Activated CD4-positive, alpha-beta T cell treated with anti-CD3 and anti-CD28 coated beads, Interleukin-2, Interleukin-4, amounts not matched to agents 100 ng/mL and 50 ng/mL, durations not matched to agents 16 hours and 8 hours (primary cell): ENCODE measurements at regions not wholly inside any gene's neighbourhood (a gene's known extent, or its start where the extent isn't known, plus 50 kb on each side); places are given as distances from the start of the nearest gene placed in this dataset.

Source experiments
- DNase-seq: peaks from one replicate; pipeline ENCODE4 v3.0.0-alpha.2; 2020; ENCODE audit warnings: low spot score

- DNase-seq: no peak
Measured at GRCh38 chr20:57970856-57971255, 257.6 kb downstream of the ANKRD60 start.

GRCh38 chr20:57970116-57970515 lies 258.3 kb downstream of the ANKRD60 start:
- no peak for DNase-seq

GRCh38 chr20:57968120-57968519 lies 258.3 kb upstream of the PMEPA1 start:
- no peak for DNase-seq

GRCh38 chr20:57967364-57967763 lies 257.5 kb upstream of the PMEPA1 start:
- DNase-seq: no peak

- DNase-seq: no peak
Measured at GRCh38 chr20:57966620-57967019, 256.8 kb upstream of the PMEPA1 start.

- DNase-seq: no peak
Measured at GRCh38 chr20:57965441-57965840, 255.6 kb upstream of the PMEPA1 start.

- no peak for DNase-seq
Measured at GRCh38 chr20:57964011-57964862, 254.4 kb upstream of the PMEPA1 start.

GRCh38 chr20:57960803-57961575 lies 251.2 kb upstream of the PMEPA1 start:
- no peak for DNase-seq

- DNase-seq: no peak
Measured at GRCh38 chr20:57959589-57959988, 249.8 kb upstream of the PMEPA1 start.

GRCh38 chr20:57959018-57959417 lies 249.2 kb upstream of the PMEPA1 start:
- no peak for DNase-seq

GRCh38 chr20:57958050-57958420 lies 248.2 kb upstream of the PMEPA1 start:
- DNase-seq: no peak

- DNase-seq: no peak
Measured at GRCh38 chr20:57957411-57958049, 247.7 kb upstream of the PMEPA1 start.

GRCh38 chr20:57953638-57954037 lies 243.8 kb upstream of the PMEPA1 start:
- DNase-seq: no peak

GRCh38 chr20:57952136-57952535 lies 242.3 kb upstream of the PMEPA1 start:
- no peak for DNase-seq

GRCh38 chr20:57951549-57951948 lies 241.7 kb upstream of the PMEPA1 start:
- DNase-seq: no peak

GRCh38 chr20:57950764-57951485 lies 241.1 kb upstream of the PMEPA1 start:
- DNase-seq: no peak

GRCh38 chr20:57948180-57948955 lies 238.6 kb upstream of the PMEPA1 start:
- DNase-seq: no peak

- no peak for DNase-seq
Measured at GRCh38 chr20:57947421-57948179, 237.8 kb upstream of the PMEPA1 start.

- no peak for DNase-seq
Measured at GRCh38 chr20:57946559-57947315, 236.9 kb upstream of the PMEPA1 start.

GRCh38 chr20:57944988-57945387 lies 235.2 kb upstream of the PMEPA1 start:
- no peak for DNase-seq
